Stimulated activated naive CD4-positive, alpha-beta T cell (primary cell): ENCODE measurements at regions not wholly inside any gene's neighbourhood (a gene's known extent, or its start where the extent isn't known, plus 50 kb on each side); places are given as distances from the start of the nearest gene placed in this dataset.
A peak's percentile ranks its signal among the peaks of the same experiment; 100 is the strongest.
"Not testable (repeated sequence)": the region's sequence is repeated elsewhere in the genome, so short reads cannot be mapped to it uniquely, and the experiment has no call there.

Experiments
- DNase-seq, 6 experiments: peaks; one replicate each; lab custom pipeline; 2025; lab: John Stamatoyannopoulos, UW

- DNase-seq: not testable (repeated sequence)
Observed at GRCh38 chr12:9336375-9337011, 128.3 kb upstream of the PZP start.

GRCh38 chr12:9335867-9336266 is 127.7 kb upstream of the PZP start:
- DNase-seq: no peak

- DNase-seq: no peak
Observed at GRCh38 chr12:9334964-9335363, 126.8 kb upstream of the PZP start.

GRCh38 chr12:9334041-9334692 is 126.0 kb upstream of the PZP start:
- DNase-seq: no peak

- DNase-seq: no peak
Observed at GRCh38 chr12:9333161-9333560, 125.0 kb upstream of the PZP start.

- DNase-seq: no peak
Observed at GRCh38 chr12:9332564-9332963, 124.4 kb upstream of the PZP start.

GRCh38 chr12:9331218-9331626 is 123.0 kb upstream of the PZP start:
- DNase-seq: peak; percentile 10 to 71 (median 52)

- DNase-seq: no peak
Observed at GRCh38 chr12:9329019-9329418, 120.8 kb upstream of the PZP start.

- DNase-seq: no peak
Observed at GRCh38 chr12:9328065-9328464, 119.9 kb upstream of the PZP start.

GRCh38 chr12:9327320-9327719 is 119.1 kb upstream of the PZP start:
- DNase-seq: peak in 1 of 6 experiments; percentile 5

GRCh38 chr12:9326849-9327248 is 118.7 kb upstream of the PZP start:
- not testable (repeated sequence) for DNase-seq

- no peak for DNase-seq
Observed at GRCh38 chr12:9326085-9326484, 117.9 kb upstream of the PZP start.

- no peak for DNase-seq
Observed at GRCh38 chr12:9325471-9325870, 117.3 kb upstream of the PZP start.

- no peak for DNase-seq
Observed at GRCh38 chr12:9324782-9325181, 116.6 kb upstream of the PZP start.

GRCh38 chr12:9323144-9323681 is 115.0 kb upstream of the PZP start:
- no peak for DNase-seq

- no peak for DNase-seq
Observed at GRCh38 chr12:9319842-9320173, 111.6 kb upstream of the PZP start.

- DNase-seq: no peak
Observed at GRCh38 chr12:9319044-9319841, 111.0 kb upstream of the PZP start.

- DNase-seq: not testable (repeated sequence)
Observed at GRCh38 chr12:9313479-9313878, 105.3 kb upstream of the PZP start.

GRCh38 chr12:9312406-9313392 is 104.5 kb upstream of the PZP start:
- not testable (repeated sequence) for DNase-seq

GRCh38 chr12:9311454-9311853 is 103.3 kb upstream of the PZP start:
- not testable (repeated sequence) for DNase-seq

GRCh38 chr12:9310645-9311044 is 102.5 kb upstream of the PZP start:
- DNase-seq: not testable (repeated sequence)

- DNase-seq: not testable (repeated sequence)
Observed at GRCh38 chr12:9309749-9310148, 101.6 kb upstream of the PZP start.
